ENCODE measurements at regions not wholly inside any gene's neighbourhood (a gene's known extent, or its start where the extent isn't known, plus 50 kb on each side); places are given as distances from the start of the nearest gene placed in this dataset.

- DNase-seq, result no peak
- Histone ChIP-seq H4K20me1 (ENCODE audit: insufficient read depth, low read length) (no peaks in the 10 kb centered on the region), H3K79me2 (ENCODE audit: low read length) (no peaks in the 10 kb centered on the region), H3K4me1 (ENCODE audit: low read length) (no peaks in the 10 kb centered on the region), H3K9me2 (replicated peaks; ENCODE audit: insufficient read depth, low read length) (no peaks in the 10 kb centered on the region), H3K27me3 (replicated peaks; ENCODE audit: insufficient read depth, low read length) (no peaks in the 10 kb centered on the region), H3F3A (ENCODE audit: insufficient read depth, low read length) (no peaks in the 10 kb centered on the region), H3K4me3 (ENCODE audit: low read length) (no peak overlapping the region), H3K9me3 (replicated peaks; ENCODE audit: insufficient read depth, low read length) (no peaks in the 10 kb centered on the region), H3K4me2 (ENCODE audit: low read depth, low read length) (no peak overlapping the region), H3K36me3 (replicated peaks; ENCODE audit: insufficient read depth, low read length) (no peaks in the 10 kb centered on the region), H3K9ac (ENCODE audit: low read length) (no peak overlapping the region), H3K27ac (ENCODE audit: low read length) (no peak overlapping the region), H2AFZ (ENCODE audit: low read length) (no peak overlapping the region)
- TF ChIP-seq CTCF (IDR thresholded peaks at IDR 0.05; ENCODE audit: low read length) (no peak), EZH2phosphoT487 (IDR thresholded peaks at IDR 0.05; ENCODE audit: low read length) (no peak), EZH2 (optimal IDR thresholded peaks at IDR 0.05; ENCODE audit: low read depth, low read length) (no peak)
Observed at GRCh38 chr2:125925891-125926546, 729.9 kb upstream of the GYPC start.

- Histone ChIP-seq H3K27me3 (replicated peaks; ENCODE audit: insufficient read depth, low read length) (no peaks in the 10 kb centered on the region), H3K4me3 (ENCODE audit: low read length) (no peak overlapping the region), H3K9me3 (replicated peaks; ENCODE audit: insufficient read depth, low read length) (no peaks in the 10 kb centered on the region), H3K9ac (ENCODE audit: low read length) (no peak overlapping the region), H3K9me2 (replicated peaks; ENCODE audit: insufficient read depth, low read length) (no peaks in the 10 kb centered on the region), H3K4me2 (ENCODE audit: low read depth, low read length) (no peak overlapping the region), H3K79me2 (ENCODE audit: low read length) (no peaks in the 10 kb centered on the region), H3K27ac (ENCODE audit: low read length) (no peak overlapping the region), H3F3A (ENCODE audit: insufficient read depth, low read length) (no peaks in the 10 kb centered on the region), H4K20me1 (ENCODE audit: insufficient read depth, low read length) (no peaks in the 10 kb centered on the region), H2AFZ (ENCODE audit: low read length) (no peak overlapping the region), H3K4me1 (ENCODE audit: low read length) (no peaks in the 10 kb centered on the region), H3K36me3 (replicated peaks; ENCODE audit: insufficient read depth, low read length) (no peaks in the 10 kb centered on the region)
- TF ChIP-seq EZH2 (optimal IDR thresholded peaks at IDR 0.05; ENCODE audit: low read depth, low read length) (no peak), EZH2phosphoT487 (IDR thresholded peaks at IDR 0.05; ENCODE audit: low read length) (no peak), CTCF (IDR thresholded peaks at IDR 0.05; ENCODE audit: low read length) (no peak)
- DNase-seq, result no peak
Observed at GRCh38 chr2:125935559-125935958, 720.4 kb upstream of the GYPC start.

GRCh38 chr2:125942585-125943424, 713.2 kb upstream of the GYPC start:
- no peak for DNase-seq
- H2AFZ ChIP-seq (ENCODE audit: low read length), result no peak overlapping the region
- no peaks in the 10 kb centered on the region for H3K79me2 ChIP-seq (ENCODE audit: low read length)
- H3K36me3 ChIP-seq (replicated peaks; ENCODE audit: insufficient read depth, low read length), result no peaks in the 10 kb centered on the region
- H3K4me3 ChIP-seq (ENCODE audit: low read length), result no peak overlapping the region
- no peaks in the 10 kb centered on the region for H3K4me1 ChIP-seq (ENCODE audit: low read length)
- H3K9me3 ChIP-seq (replicated peaks; ENCODE audit: insufficient read depth, low read length), result no peaks in the 10 kb centered on the region
- H3K27me3 ChIP-seq (replicated peaks; ENCODE audit: insufficient read depth, low read length), result no peaks in the 10 kb centered on the region
- no peak overlapping the region for H3K27ac ChIP-seq (ENCODE audit: low read length)
- H3K9me2 ChIP-seq (replicated peaks; ENCODE audit: insufficient read depth, low read length), result no peaks in the 10 kb centered on the region
- H3F3A ChIP-seq (ENCODE audit: insufficient read depth, low read length), result no peaks in the 10 kb centered on the region
- no peaks in the 10 kb centered on the region for H4K20me1 ChIP-seq (ENCODE audit: insufficient read depth, low read length)
- H3K9ac ChIP-seq (ENCODE audit: low read length), result no peak overlapping the region
- H3K4me2 ChIP-seq (ENCODE audit: low read depth, low read length), result no peak overlapping the region
- no peak for TF ChIP-seq EZH2phosphoT487 (IDR thresholded peaks at IDR 0.05; ENCODE audit: low read length)
- TF ChIP-seq EZH2 (optimal IDR thresholded peaks at IDR 0.05; ENCODE audit: low read depth, low read length), result no peak
- TF ChIP-seq CTCF (IDR thresholded peaks at IDR 0.05; ENCODE audit: low read length), result no peak
